OCI-LY7 (cell line): ENCODE measurements at regions not wholly inside any gene's neighbourhood (a gene's known extent, or its start where the extent isn't known, plus 50 kb on each side); places are given as distances from the start of the nearest gene placed in this dataset.

Source experiments
- BruUV-seq: library from RNA; stranded (reverse); fragments of 400-500 nt; replicated peaks from 2 replicates; lab custom pipeline; 2021; lab: Mats Ljungman, UMichigan
- CTCF ChIA-PET: fragments of 300-600 bp; sonication (Branson Sonifier 250); formaldehyde crosslinking; loops from one replicate; lab custom pipeline; 2022; ENCODE audit warnings: antibody characterized with exemption; ENCODE audit not compliant: unreplicated experiment; lab: Charles Lee
- POLR2A ChIA-PET: fragments of 300-600 bp; sonication (Branson Sonifier 250); formaldehyde crosslinking; loops from one replicate; lab custom pipeline; 2022; ENCODE audit warnings: antibody characterized with exemption; lab: Charles Lee
- DNase-seq: peaks from one replicate; pipeline ENCODE4 v3.0.0-alpha.2; 2015; ENCODE audit warnings: low spot score
- H2AFZ ChIP-seq: fragments of 200-600 bp; sonication (generic), shearing (Covaris generic); 2 replicates; pipeline ENCODE4 v1.6.1; 2014; ENCODE audit warnings: mild to moderate bottlenecking, antibody characterized with exemption, low read length, moderate library complexity
- H3K27ac ChIP-seq: fragments of 200-600 bp; sonication (generic); 2 replicates; pipeline ENCODE4 v1.5.1; 2014; ENCODE audit warnings: mixed run types, low read depth, mild to moderate bottlenecking, moderate library complexity, low read length, inconsistent platforms; ENCODE audit not compliant: poor library complexity, severe bottlenecking
- H3K36me3 ChIP-seq: fragments of 200-600 bp; sonication (generic); 2 replicates; pipeline ENCODE4 v1.6.1; 2014; ENCODE audit warnings: mild to moderate bottlenecking, antibody characterized with exemption, low read length, moderate library complexity, mixed read lengths; ENCODE audit not compliant: insufficient read depth
- H3K4me1 ChIP-seq: fragments of 200-600 bp; sonication (generic); 2 replicates; pipeline ENCODE4 v1.5.1; 2014; ENCODE audit warnings: mild to moderate bottlenecking, low read length; ENCODE audit not compliant: insufficient read depth, poor library complexity, severe bottlenecking
- H3K4me2 ChIP-seq: fragments of 200-600 bp; sonication (generic); 2 replicates; pipeline ENCODE4 v1.6.1; 2014; ENCODE audit warnings: mild to moderate bottlenecking, low read length
- H3K4me3 ChIP-seq: fragments of 200-600 bp; sonication (generic); 2 replicates; pipeline ENCODE4 v1.5.1; 2014; ENCODE audit warnings: mild to moderate bottlenecking, low read depth, low read length; ENCODE audit not compliant: poor library complexity, severe bottlenecking
- H3K79me2 ChIP-seq: fragments of 200-600 bp; sonication (generic); 2 replicates; pipeline ENCODE4 v1.6.1; 2016; ENCODE audit warnings: low read depth, mild to moderate bottlenecking, low read length, moderate library complexity, mixed read lengths; ENCODE audit not compliant: insufficient read depth
- H3K9me2 ChIP-seq: fragments of 200-600 bp; sonication (generic); 2 replicates; pipeline ENCODE4 v1.6.1; 2016; ENCODE audit warnings: mild to moderate bottlenecking, low read length, mixed read lengths; ENCODE audit not compliant: insufficient read depth
- H3K9me3 ChIP-seq: fragments of 200-600 bp; sonication (generic); 2 replicates; pipeline ENCODE4 v1.6.1; 2014; ENCODE audit warnings: mild to moderate bottlenecking, mixed run types, low read length, mixed read lengths
- H4K20me1 ChIP-seq: fragments of 200-600 bp; sonication (generic); 2 replicates; pipeline ENCODE4 v1.6.1; 2014; ENCODE audit warnings: mild to moderate bottlenecking, antibody characterized with exemption, low read length, moderate library complexity, mixed read lengths; ENCODE audit not compliant: insufficient read depth
- CTCF ChIP-seq: fragments of 200-600 bp; sonication (generic); conservative IDR thresholded peaks from 2 replicates; pipeline ENCODE4 v1.5.1; 2014; ENCODE audit warnings: mild to moderate bottlenecking, antibody characterized with exemption, low read length, moderate library complexity, mixed read lengths
- EZH2phosphoT487 ChIP-seq: fragments of 200-600 bp; sonication (generic); IDR thresholded peaks from 2 replicates; pipeline ENCODE4 v1.6.1; 2018; ENCODE audit warnings: low read depth, borderline replicate concordance, mild to moderate bottlenecking, mixed run types, antibody characterized with exemption, low read length, moderate library complexity, mixed read lengths
- intact Hi-C: fragments of 100-400 bp; cut with micrococcal nuclease; formaldehyde crosslinking; loops from one replicate; pipeline ENCODE4 v1.10.0; 2022; ENCODE audit not compliant: unreplicated experiment

GRCh38 chr5:60335913-60336312 is 364.1 kb downstream of the DEPDC1B start:
- no TSS peak for BruUV-seq
- H3K27ac ChIP-seq: no peak overlapping the region
- H3K36me3 ChIP-seq: no peaks in the 10 kb centered on the region
- no peaks in the 10 kb centered on the region for H3K9me2 ChIP-seq
- ChIA-PET POLR2A (no interaction called here), CTCF (no interaction called here)
- H3K4me2 ChIP-seq: no peak overlapping the region
- intact Hi-C loops: no loop called here
- DNase-seq: no peak
- no peaks in the 10 kb centered on the region for H4K20me1 ChIP-seq
- H3K9me3 ChIP-seq: no peaks in the 10 kb centered on the region
- no peak overlapping the region for H2AFZ ChIP-seq
- H3K4me3 ChIP-seq: no peak overlapping the region
- H3K4me1 ChIP-seq: no peaks in the 10 kb centered on the region
- TF ChIP-seq EZH2phosphoT487 (no peak), CTCF (no peak)
- H3K79me2 ChIP-seq: no peaks in the 10 kb centered on the region

- intact Hi-C loops: no loop called here
- no TSS peak for BruUV-seq
- ChIA-PET CTCF (no interaction called here), POLR2A (no interaction called here)
- H3K9me3 ChIP-seq: no peaks in the 10 kb centered on the region
- no peak overlapping the region for H3K4me3 ChIP-seq
- H3K79me2 ChIP-seq: no peaks in the 10 kb centered on the region
- no peak overlapping the region for H2AFZ ChIP-seq
- no peak for DNase-seq
- H3K4me2 ChIP-seq: no peak overlapping the region
- H3K27ac ChIP-seq: no peak overlapping the region
- no peaks in the 10 kb centered on the region for H3K4me1 ChIP-seq
- no peaks in the 10 kb centered on the region for H3K36me3 ChIP-seq
- no peaks in the 10 kb centered on the region for H4K20me1 ChIP-seq
- no peak for TF ChIP-seq EZH2phosphoT487
- TF ChIP-seq CTCF: no peak
- H3K9me2 ChIP-seq: no peaks in the 10 kb centered on the region
Measured at GRCh38 chr5:60334281-60334713, 365.7 kb downstream of the DEPDC1B start.

GRCh38 chr5:60333005-60333571 is 366.9 kb downstream of the DEPDC1B start:
- H3K4me2 ChIP-seq: no peak overlapping the region
- POLR2A ChIA-PET: no interaction called here
- TF ChIP-seq EZH2phosphoT487 (no peak), CTCF (no peak)

More at GRCh38 chr5:60333005-60333571, 366.9 kb downstream of the DEPDC1B start:
- H3K9me2 ChIP-seq: no peaks in the 10 kb centered on the region
- intact Hi-C loops: no loop called here
- no peaks in the 10 kb centered on the region for H4K20me1 ChIP-seq
- H3K79me2 ChIP-seq: no peaks in the 10 kb centered on the region
- no peaks in the 10 kb centered on the region for H3K4me1 ChIP-seq
- H2AFZ ChIP-seq: no peak overlapping the region
- H3K4me3 ChIP-seq: no peak overlapping the region
- no peaks in the 10 kb centered on the region for H3K36me3 ChIP-seq
- H3K27ac ChIP-seq: no peak overlapping the region
- BruUV-seq: no TSS peak
- no peaks in the 10 kb centered on the region for H3K9me3 ChIP-seq
- no peak for DNase-seq
- CTCF ChIA-PET: no interaction called here
